Osteocyte (in vitro differentiated cells): ENCODE measurements at regions not wholly inside any gene's neighbourhood (a gene's known extent, or its start where the extent isn't known, plus 50 kb on each side); places are given as distances from the start of the nearest gene placed in this dataset.
A peak's percentile ranks its signal among the peaks of the same experiment; 100 is the strongest.

Experiments used
- DNase-seq: peaks from one replicate; pipeline ENCODE4 v3.0.0; 2021; ENCODE audit warnings: mixed read lengths; ENCODE audit not compliant: unreplicated experiment; ENCODE audit errors: extremely low spot score
- H3K27ac Mint-ChIP-seq: one replicate; pipeline ENCODE4 v1.8.0; 2021; ENCODE audit warnings: mild to moderate bottlenecking, mixed read lengths; ENCODE audit not compliant: unreplicated experiment
- H3K27me3 Mint-ChIP-seq: one replicate; pipeline ENCODE4 v1.8.0; 2021; ENCODE audit warnings: mixed read lengths; ENCODE audit not compliant: unreplicated experiment
- H3K36me3 Mint-ChIP-seq: one replicate; pipeline ENCODE4 v1.8.0; 2021; ENCODE audit warnings: mixed read lengths; ENCODE audit not compliant: unreplicated experiment
- H3K4me1 Mint-ChIP-seq: one replicate; pipeline ENCODE4 v1.8.0; 2021; ENCODE audit warnings: mixed read lengths; ENCODE audit not compliant: unreplicated experiment
- H3K4me3 Mint-ChIP-seq: one replicate; pipeline ENCODE4 v1.8.0; 2021; ENCODE audit warnings: mild to moderate bottlenecking, moderate library complexity, mixed read lengths; ENCODE audit not compliant: unreplicated experiment
- H3K9me3 Mint-ChIP-seq: one replicate; pipeline ENCODE4 v1.8.0; 2021; ENCODE audit warnings: mixed read lengths; ENCODE audit not compliant: unreplicated experiment
- TF ChIP-seq, protein P1 (sequence below): fragments of 200-600 bp; sonication (generic); IDR thresholded peaks from 2 replicates; pipeline ENCODE4 v1.5.0; 2021; ENCODE audit warnings: antibody characterized with exemption, mild to moderate bottlenecking, moderate library complexity

GRCh38 chr5:143682929-143683386 lies 129.0 kb upstream of the HMHB1 start:
- TF ChIP-seq, protein P1, sequence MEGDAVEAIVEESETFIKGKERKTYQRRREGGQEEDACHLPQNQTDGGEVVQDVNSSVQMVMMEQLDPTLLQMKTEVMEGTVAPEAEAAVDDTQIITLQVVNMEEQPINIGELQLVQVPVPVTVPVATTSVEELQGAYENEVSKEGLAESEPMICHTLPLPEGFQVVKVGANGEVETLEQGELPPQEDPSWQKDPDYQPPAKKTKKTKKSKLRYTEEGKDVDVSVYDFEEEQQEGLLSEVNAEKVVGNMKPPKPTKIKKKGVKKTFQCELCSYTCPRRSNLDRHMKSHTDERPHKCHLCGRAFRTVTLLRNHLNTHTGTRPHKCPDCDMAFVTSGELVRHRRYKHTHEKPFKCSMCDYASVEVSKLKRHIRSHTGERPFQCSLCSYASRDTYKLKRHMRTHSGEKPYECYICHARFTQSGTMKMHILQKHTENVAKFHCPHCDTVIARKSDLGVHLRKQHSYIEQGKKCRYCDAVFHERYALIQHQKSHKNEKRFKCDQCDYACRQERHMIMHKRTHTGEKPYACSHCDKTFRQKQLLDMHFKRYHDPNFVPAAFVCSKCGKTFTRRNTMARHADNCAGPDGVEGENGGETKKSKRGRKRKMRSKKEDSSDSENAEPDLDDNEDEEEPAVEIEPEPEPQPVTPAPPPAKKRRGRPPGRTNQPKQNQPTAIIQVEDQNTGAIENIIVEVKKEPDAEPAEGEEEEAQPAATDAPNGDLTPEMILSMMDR: no peak
- DNase-seq: no peak
- H3K27ac Mint-ChIP-seq: peak overlapping the region; percentile 91
- H3K27me3 Mint-ChIP-seq: no peaks in the 10 kb centered on the region
- H3K4me3 Mint-ChIP-seq: no peak overlapping the region
- no peaks in the 10 kb centered on the region for H3K36me3 Mint-ChIP-seq
- H3K9me3 Mint-ChIP-seq: no peaks in the 10 kb centered on the region
- peaks cover 44% of the 10 kb centered on the region for H3K4me1 Mint-ChIP-seq

- TF ChIP-seq, protein P1: no peak
- Mint-ChIP-seq H3K9me3 (no peaks in the 10 kb centered on the region), H3K27ac (peak overlapping the region; percentile 91), H3K4me1 (peaks cover 43% of the 10 kb centered on the region), H3K4me3 (no peak overlapping the region), H3K36me3 (no peaks in the 10 kb centered on the region), H3K27me3 (no peaks in the 10 kb centered on the region)
- no peak for DNase-seq
Measured at GRCh38 chr5:143682246-143682905, 129.6 kb upstream of the HMHB1 start.

- no peak for DNase-seq
- Mint-ChIP-seq H3K36me3 (no peaks in the 10 kb centered on the region), H3K27ac (peak overlapping the region; percentile 91), H3K27me3 (no peaks in the 10 kb centered on the region), H3K4me1 (peaks cover 43% of the 10 kb centered on the region), H3K4me3 (no peak overlapping the region), H3K9me3 (no peaks in the 10 kb centered on the region)
- TF ChIP-seq, protein P1: no peak
Measured at GRCh38 chr5:143680672-143681259, 131.2 kb upstream of the HMHB1 start.

DNA sequence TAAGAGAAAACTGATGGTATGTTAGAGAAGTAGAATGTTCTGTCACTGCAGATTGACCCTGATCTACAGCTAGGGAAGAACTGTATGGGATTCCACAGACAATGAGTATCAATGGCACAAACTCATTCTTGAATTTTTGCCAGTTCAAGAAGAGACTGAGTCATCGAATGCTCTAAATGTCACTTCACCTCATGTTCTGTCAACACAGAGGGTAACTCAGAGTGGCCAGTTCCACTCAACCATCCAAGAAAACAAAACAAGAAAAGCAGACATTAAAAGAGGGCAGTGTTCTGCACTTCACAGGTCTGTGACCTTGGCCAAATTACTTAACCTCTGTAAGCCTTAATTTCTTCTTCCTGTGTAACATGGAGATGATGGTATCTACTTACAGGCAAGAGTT lies 132.2 kb upstream of the HMHB1 start:
- H3K4me3 Mint-ChIP-seq: no peak overlapping the region
- H3K27ac Mint-ChIP-seq: peak overlapping the region; percentile 10
- no peaks in the 10 kb centered on the region for H3K9me3 Mint-ChIP-seq
- no peaks in the 10 kb centered on the region for H3K27me3 Mint-ChIP-seq
- H3K36me3 Mint-ChIP-seq: no peaks in the 10 kb centered on the region
- TF ChIP-seq, protein P1: no peak
- no peak for DNase-seq
- H3K4me1 Mint-ChIP-seq: peaks cover 47% of the 10 kb centered on the region

GRCh38 chr5:143678148-143678905 lies 133.6 kb upstream of the HMHB1 start:
- peaks cover 4% of the 10 kb centered on the region for H3K9me3 Mint-ChIP-seq
- H3K27me3 Mint-ChIP-seq: no peaks in the 10 kb centered on the region
- no peak overlapping the region for H3K4me3 Mint-ChIP-seq
- no peak for DNase-seq
- H3K27ac Mint-ChIP-seq: no peak overlapping the region
- no peaks in the 10 kb centered on the region for H3K36me3 Mint-ChIP-seq
- peaks cover 59% of the 10 kb centered on the region for H3K4me1 Mint-ChIP-seq
- TF ChIP-seq, protein P1: no peak
